HepG2 (cell line): ENCODE measurements at regions not wholly inside any gene's neighbourhood (a gene's known extent, or its start where the extent isn't known, plus 50 kb on each side); places are given as distances from the start of the nearest gene placed in this dataset.

Experiments used
- ETV5 ChIP-seq: IDR thresholded peaks from 2 replicates; pipeline ENCODE4 v1.6.1; 2018; ENCODE audit warnings: missing biosample characterization, missing genetic modification reagents, inconsistent platforms, borderline replicate concordance
- HOMEZ ChIP-seq: IDR thresholded peaks from 2 replicates; pipeline ENCODE4 v1.6.1; 2016; ENCODE audit warnings: low read depth
- KDM1A ChIP-seq: IDR thresholded peaks from 2 replicates; pipeline ENCODE4 v1.6.1; 2016; ENCODE audit warnings: missing compliant biosample characterization
- RXRA ChIP-seq: sonication (generic); formaldehyde crosslinking; IDR thresholded peaks from 2 replicates; pipeline ENCODE4 v1.5.1; 2020; ENCODE audit warnings: missing genetic modification reagents
- SRSF1 ChIP-seq: fragments of 200-400 bp; formaldehyde crosslinking; optimal IDR thresholded peaks from 2 replicates; pipeline ENCODE3; 2017; ENCODE audit warnings: mild to moderate bottlenecking, low read depth, low read length, moderate library complexity
- SRY ChIP-seq: sonication (generic); formaldehyde crosslinking; IDR thresholded peaks from 2 replicates; pipeline ENCODE4 v1.8.0; 2022; ENCODE audit warnings: mild to moderate bottlenecking, missing genetic modification reagents
- U2AF1 ChIP-seq: fragments of 200-400 bp; formaldehyde crosslinking; optimal IDR thresholded peaks from 2 replicates; pipeline ENCODE3; 2017; ENCODE audit warnings: mild to moderate bottlenecking, low read depth, low read length
- ZBTB7B ChIP-seq: sonication (generic); formaldehyde crosslinking; IDR thresholded peaks from 2 replicates; pipeline ENCODE4 v1.4.0; 2020; ENCODE audit warnings: missing genetic modification reagents
- ZNF616 ChIP-seq: sonication (generic); formaldehyde crosslinking; IDR thresholded peaks from 2 replicates; pipeline ENCODE4 v1.5.0; 2020; ENCODE audit warnings: low read depth, mild to moderate bottlenecking, missing genetic modification reagents
- ZNF770 ChIP-seq: sonication (generic); formaldehyde crosslinking; IDR thresholded peaks from 2 replicates; pipeline ENCODE4 v1.5.0; 2020; ENCODE audit warnings: mild to moderate bottlenecking, missing genetic modification reagents
- ZNF788 ChIP-seq: sonication (generic); formaldehyde crosslinking; IDR thresholded peaks from 2 replicates; pipeline ENCODE4 v1.5.0; 2020; ENCODE audit warnings: mild to moderate bottlenecking, missing genetic modification reagents, borderline replicate concordance
- ZNF841 ChIP-seq: sonication (generic); formaldehyde crosslinking; IDR thresholded peaks from 2 replicates; pipeline ENCODE4 v1.8.1; 2023; ENCODE audit warnings: missing genetic modification reagents, borderline replicate concordance
- TF ChIP-seq, protein P1 (sequence below): sonication (generic); formaldehyde crosslinking; IDR thresholded peaks from 2 replicates; pipeline ENCODE4 v1.8.1; 2022; ENCODE audit warnings: mild to moderate bottlenecking, missing genetic modification reagents
- TF ChIP-seq, protein P2 (sequence below): sonication (generic); formaldehyde crosslinking; IDR thresholded peaks from 2 replicates; pipeline ENCODE4 v1.4.0; 2020; ENCODE audit warnings: mild to moderate bottlenecking, missing genetic modification reagents
- TF ChIP-seq, protein P3 (sequence below): sonication (generic); formaldehyde crosslinking; IDR thresholded peaks from 2 replicates; pipeline ENCODE4 v1.5.0; 2020; ENCODE audit warnings: mild to moderate bottlenecking, missing genetic modification reagents, borderline replicate concordance
- TF ChIP-seq, protein P4 (sequence below): sonication (generic); formaldehyde crosslinking; IDR thresholded peaks from 2 replicates; pipeline ENCODE4 v1.5.1; 2020; ENCODE audit warnings: missing genetic modification reagents, mild to moderate bottlenecking, borderline replicate concordance

GRCh38 chr5:155514105-155514563 lies 500.6 kb downstream of the KIF4B start (continued):
- TF ChIP-seq, protein P1, sequence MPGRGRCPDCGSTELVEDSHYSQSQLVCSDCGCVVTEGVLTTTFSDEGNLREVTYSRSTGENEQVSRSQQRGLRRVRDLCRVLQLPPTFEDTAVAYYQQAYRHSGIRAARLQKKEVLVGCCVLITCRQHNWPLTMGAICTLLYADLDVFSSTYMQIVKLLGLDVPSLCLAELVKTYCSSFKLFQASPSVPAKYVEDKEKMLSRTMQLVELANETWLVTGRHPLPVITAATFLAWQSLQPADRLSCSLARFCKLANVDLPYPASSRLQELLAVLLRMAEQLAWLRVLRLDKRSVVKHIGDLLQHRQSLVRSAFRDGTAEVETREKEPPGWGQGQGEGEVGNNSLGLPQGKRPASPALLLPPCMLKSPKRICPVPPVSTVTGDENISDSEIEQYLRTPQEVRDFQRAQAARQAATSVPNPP, result no peak
- TF ChIP-seq SRY (CRISPR knock-in tag) (no peak), ZNF788 (CRISPR knock-in tag) (no peak), ZNF841 (no peak), ETV5 (no peak), ZNF616 (CRISPR knock-in tag) (no peak), U2AF1 (no peak), SRSF1 (no peak), HOMEZ (CRISPR knock-in tag) (peak; percentile 48; the same call in 1 of the 2 replicates), ZNF770 (CRISPR knock-in tag) (no peak), KDM1A (CRISPR knock-in tag) (no peak), RXRA (CRISPR knock-in tag) (no peak; the same call in 1 of the 2 replicates), ZBTB7B (0 out of 2 replicates have a peak, but pooled peaks have one; percentile 23)
- TF ChIP-seq, protein P2, sequence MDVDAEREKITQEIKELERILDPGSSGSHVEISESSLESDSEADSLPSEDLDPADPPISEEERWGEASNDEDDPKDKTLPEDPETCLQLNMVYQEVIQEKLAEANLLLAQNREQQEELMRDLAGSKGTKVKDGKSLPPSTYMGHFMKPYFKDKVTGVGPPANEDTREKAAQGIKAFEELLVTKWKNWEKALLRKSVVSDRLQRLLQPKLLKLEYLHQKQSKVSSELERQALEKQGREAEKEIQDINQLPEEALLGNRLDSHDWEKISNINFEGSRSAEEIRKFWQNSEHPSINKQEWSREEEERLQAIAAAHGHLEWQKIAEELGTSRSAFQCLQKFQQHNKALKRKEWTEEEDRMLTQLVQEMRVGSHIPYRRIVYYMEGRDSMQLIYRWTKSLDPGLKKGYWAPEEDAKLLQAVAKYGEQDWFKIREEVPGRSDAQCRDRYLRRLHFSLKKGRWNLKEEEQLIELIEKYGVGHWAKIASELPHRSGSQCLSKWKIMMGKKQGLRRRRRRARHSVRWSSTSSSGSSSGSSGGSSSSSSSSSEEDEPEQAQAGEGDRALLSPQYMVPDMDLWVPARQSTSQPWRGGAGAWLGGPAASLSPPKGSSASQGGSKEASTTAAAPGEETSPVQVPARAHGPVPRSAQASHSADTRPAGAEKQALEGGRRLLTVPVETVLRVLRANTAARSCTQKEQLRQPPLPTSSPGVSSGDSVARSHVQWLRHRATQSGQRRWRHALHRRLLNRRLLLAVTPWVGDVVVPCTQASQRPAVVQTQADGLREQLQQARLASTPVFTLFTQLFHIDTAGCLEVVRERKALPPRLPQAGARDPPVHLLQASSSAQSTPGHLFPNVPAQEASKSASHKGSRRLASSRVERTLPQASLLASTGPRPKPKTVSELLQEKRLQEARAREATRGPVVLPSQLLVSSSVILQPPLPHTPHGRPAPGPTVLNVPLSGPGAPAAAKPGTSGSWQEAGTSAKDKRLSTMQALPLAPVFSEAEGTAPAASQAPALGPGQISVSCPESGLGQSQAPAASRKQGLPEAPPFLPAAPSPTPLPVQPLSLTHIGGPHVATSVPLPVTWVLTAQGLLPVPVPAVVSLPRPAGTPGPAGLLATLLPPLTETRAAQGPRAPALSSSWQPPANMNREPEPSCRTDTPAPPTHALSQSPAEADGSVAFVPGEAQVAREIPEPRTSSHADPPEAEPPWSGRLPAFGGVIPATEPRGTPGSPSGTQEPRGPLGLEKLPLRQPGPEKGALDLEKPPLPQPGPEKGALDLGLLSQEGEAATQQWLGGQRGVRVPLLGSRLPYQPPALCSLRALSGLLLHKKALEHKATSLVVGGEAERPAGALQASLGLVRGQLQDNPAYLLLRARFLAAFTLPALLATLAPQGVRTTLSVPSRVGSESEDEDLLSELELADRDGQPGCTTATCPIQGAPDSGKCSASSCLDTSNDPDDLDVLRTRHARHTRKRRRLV (CRISPR knock-in tag), result no peak
- TF ChIP-seq, protein P3, sequence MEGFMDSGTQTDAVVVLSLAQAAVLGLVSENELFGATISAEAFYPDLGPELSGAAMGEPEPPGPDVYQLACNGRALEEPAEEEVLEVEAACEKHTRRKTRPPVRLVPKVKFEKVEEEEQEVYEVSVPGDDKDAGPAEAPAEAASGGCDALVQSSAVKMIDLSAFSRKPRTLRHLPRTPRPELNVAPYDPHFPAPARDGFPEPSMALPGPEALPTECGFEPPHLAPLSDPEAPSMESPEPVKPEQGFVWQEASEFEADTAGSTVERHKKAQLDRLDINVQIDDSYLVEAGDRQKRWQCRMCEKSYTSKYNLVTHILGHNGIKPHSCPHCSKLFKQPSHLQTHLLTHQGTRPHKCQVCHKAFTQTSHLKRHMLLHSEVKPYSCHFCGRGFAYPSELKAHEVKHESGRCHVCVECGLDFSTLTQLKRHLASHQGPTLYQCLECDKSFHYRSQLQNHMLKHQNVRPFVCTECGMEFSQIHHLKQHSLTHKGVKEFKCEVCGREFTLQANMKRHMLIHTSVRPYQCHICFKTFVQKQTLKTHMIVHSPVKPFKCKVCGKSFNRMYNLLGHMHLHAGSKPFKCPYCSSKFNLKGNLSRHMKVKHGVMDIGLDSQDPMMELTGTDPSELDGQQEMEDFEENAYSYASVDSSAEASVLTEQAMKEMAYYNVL (CRISPR knock-in tag), result peak; percentile 77; the same call in 1 of the 2 replicates
- TF ChIP-seq, protein P4, sequence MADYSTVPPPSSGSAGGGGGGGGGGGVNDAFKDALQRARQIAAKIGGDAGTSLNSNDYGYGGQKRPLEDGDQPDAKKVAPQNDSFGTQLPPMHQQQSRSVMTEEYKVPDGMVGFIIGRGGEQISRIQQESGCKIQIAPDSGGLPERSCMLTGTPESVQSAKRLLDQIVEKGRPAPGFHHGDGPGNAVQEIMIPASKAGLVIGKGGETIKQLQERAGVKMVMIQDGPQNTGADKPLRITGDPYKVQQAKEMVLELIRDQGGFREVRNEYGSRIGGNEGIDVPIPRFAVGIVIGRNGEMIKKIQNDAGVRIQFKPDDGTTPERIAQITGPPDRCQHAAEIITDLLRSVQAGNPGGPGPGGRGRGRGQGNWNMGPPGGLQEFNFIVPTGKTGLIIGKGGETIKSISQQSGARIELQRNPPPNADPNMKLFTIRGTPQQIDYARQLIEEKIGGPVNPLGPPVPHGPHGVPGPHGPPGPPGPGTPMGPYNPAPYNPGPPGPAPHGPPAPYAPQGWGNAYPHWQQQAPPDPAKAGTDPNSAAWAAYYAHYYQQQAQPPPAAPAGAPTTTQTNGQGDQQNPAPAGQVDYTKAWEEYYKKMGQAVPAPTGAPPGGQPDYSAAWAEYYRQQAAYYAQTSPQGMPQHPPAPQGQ (CRISPR knock-in tag), result no peak
